Upper lobe of left lung (tissue), 4 donors: ENCODE measurements at regions not wholly inside any gene's neighbourhood (a gene's known extent, or its start where the extent isn't known, plus 50 kb on each side); places are given as distances from the start of the nearest gene placed in this dataset.

Experiments
- POLR2A ChIP-seq, 4 donors: fragments of 450-650 bp; IDR thresholded peaks; one replicate each; pipeline ENCODE4 v1.5.1; 2016 to 2017; ENCODE audit warnings: antibody characterized with exemption in 4 of 4, mild to moderate bottlenecking in 2 of 4
- TF ChIP-seq, protein P1 (sequence below), 6 experiments: fragments of 450-650 bp in 4 of 6; fragments of 200-600 bp in 2 of 6; sonication (generic) in 2 of 6; IDR thresholded peaks; one replicate each; pipeline ENCODE4 v1.5.1; 2016 to 2019; ENCODE audit warnings: antibody characterized with exemption in 6 of 6

GRCh38 chr1:14352897-14353296 lies 245.6 kb upstream of the KAZN start:
- no peak for TF ChIP-seq POLR2A (IDR thresholded peaks at IDR 0.05)
- TF ChIP-seq, protein P1, sequence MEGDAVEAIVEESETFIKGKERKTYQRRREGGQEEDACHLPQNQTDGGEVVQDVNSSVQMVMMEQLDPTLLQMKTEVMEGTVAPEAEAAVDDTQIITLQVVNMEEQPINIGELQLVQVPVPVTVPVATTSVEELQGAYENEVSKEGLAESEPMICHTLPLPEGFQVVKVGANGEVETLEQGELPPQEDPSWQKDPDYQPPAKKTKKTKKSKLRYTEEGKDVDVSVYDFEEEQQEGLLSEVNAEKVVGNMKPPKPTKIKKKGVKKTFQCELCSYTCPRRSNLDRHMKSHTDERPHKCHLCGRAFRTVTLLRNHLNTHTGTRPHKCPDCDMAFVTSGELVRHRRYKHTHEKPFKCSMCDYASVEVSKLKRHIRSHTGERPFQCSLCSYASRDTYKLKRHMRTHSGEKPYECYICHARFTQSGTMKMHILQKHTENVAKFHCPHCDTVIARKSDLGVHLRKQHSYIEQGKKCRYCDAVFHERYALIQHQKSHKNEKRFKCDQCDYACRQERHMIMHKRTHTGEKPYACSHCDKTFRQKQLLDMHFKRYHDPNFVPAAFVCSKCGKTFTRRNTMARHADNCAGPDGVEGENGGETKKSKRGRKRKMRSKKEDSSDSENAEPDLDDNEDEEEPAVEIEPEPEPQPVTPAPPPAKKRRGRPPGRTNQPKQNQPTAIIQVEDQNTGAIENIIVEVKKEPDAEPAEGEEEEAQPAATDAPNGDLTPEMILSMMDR (IDR thresholded peaks at IDR 0.05): no peak
